Fibroblast of pulmonary artery (primary cell): ENCODE measurements at regions not wholly inside any gene's neighbourhood (a gene's known extent, or its start where the extent isn't known, plus 50 kb on each side); places are given as distances from the start of the nearest gene placed in this dataset.

ENCODE experiments used
- DNase-seq: peaks from one replicate; pipeline ENCODE4 v3.0.0-alpha.2; 2010; ENCODE audit warnings: low read depth
- H3K4me3 ChIP-seq: replicated peaks from 2 replicates; pipeline ENCODE4 v1.5.1; 2011; ENCODE audit warnings: low read depth, mild to moderate bottlenecking, control low read depth, low read length, moderate library complexity
- CTCF ChIP-seq: IDR thresholded peaks from 2 replicates; pipeline ENCODE4 v1.5.1; 2011; ENCODE audit warnings: mild to moderate bottlenecking, control low read depth, low read length, inconsistent platforms; ENCODE audit errors: missing control alignments

GRCh38 chrY:19365321-19365720, 379.2 kb downstream of the KDM5D start:
- TF ChIP-seq CTCF: no peak
- no peak for DNase-seq
- no peak overlapping the region for H3K4me3 ChIP-seq

- no peak for TF ChIP-seq CTCF
- no peak for DNase-seq
- H3K4me3 ChIP-seq: no peak overlapping the region
Measured at GRCh38 chrY:19357249-19357648, 387.3 kb downstream of the KDM5D start.

GRCh38 chrY:19356735-19357134, 387.8 kb downstream of the KDM5D start:
- no peak for DNase-seq

GRCh38 chrY:19354857-19355173, 389.7 kb downstream of the KDM5D start:
- TF ChIP-seq CTCF: no peak
- no peak overlapping the region for H3K4me3 ChIP-seq
- no peak for DNase-seq

More at GRCh38 chrY:19356735-19357134, 387.8 kb downstream of the KDM5D start:
- no peak overlapping the region for H3K4me3 ChIP-seq
- TF ChIP-seq CTCF: no peak

GRCh38 chrY:19354061-19354856, 390.3 kb downstream of the KDM5D start:
- TF ChIP-seq CTCF: no peak
- DNase-seq: peak; percentile 39
- H3K4me3 ChIP-seq: no peak overlapping the region

GRCh38 chrY:19351616-19352015, 392.9 kb downstream of the KDM5D start:
- no peak overlapping the region for H3K4me3 ChIP-seq
- DNase-seq: no peak
- TF ChIP-seq CTCF: no peak

GRCh38 chrY:19321701-19322100, 422.8 kb downstream of the KDM5D start:
- H3K4me3 ChIP-seq: no peak overlapping the region
- no peak for TF ChIP-seq CTCF
- DNase-seq: no peak
